ENCODE measurements at regions not wholly inside any gene's neighbourhood (a gene's known extent, or its start where the extent isn't known, plus 50 kb on each side); places are given as distances from the start of the nearest gene placed in this dataset.

DNA sequence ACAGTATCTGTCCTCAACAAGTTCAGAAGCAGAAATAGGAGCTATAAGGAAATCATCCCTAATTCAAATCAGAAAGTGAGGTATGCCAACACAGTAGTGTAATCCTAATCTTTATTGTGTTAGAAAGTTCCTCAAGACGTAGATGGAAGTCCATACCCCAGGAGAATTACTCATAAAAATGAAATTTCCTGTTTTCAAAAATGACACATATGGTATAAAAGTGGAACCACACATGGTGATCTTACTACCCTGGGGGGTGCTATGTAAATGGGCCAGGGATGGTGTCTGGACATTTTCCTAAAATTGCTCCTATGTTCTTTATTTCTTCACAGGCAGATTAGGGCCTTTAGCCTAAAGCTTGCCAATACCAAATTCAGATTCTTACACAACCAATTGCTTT, 204.1 kb downstream of the ARRDC4 start:
- H3K4me3 ChIP-seq (ENCODE audit: low read depth, low read length), result no peak overlapping the region
- no peaks in the 10 kb centered on the region for H3K36me3 ChIP-seq (ENCODE audit: control insufficient read depth, insufficient read depth, low read length)
- no peak overlapping the region for H3K4me2 ChIP-seq (ENCODE audit: low read length)
- no peak overlapping the region for H3K27ac ChIP-seq
- no peak overlapping the region for H2AFZ ChIP-seq
- no peaks in the 10 kb centered on the region for H3K79me2 ChIP-seq
- H3K27me3 ChIP-seq (ENCODE audit: control insufficient read depth, insufficient read depth, low read length), result no peaks in the 10 kb centered on the region
- H3K9ac ChIP-seq, result no peak overlapping the region
- H3K9me3 ChIP-seq (ENCODE audit: control insufficient read depth, low read length), result no peaks in the 10 kb centered on the region
- TF ChIP-seq, protein P1, sequence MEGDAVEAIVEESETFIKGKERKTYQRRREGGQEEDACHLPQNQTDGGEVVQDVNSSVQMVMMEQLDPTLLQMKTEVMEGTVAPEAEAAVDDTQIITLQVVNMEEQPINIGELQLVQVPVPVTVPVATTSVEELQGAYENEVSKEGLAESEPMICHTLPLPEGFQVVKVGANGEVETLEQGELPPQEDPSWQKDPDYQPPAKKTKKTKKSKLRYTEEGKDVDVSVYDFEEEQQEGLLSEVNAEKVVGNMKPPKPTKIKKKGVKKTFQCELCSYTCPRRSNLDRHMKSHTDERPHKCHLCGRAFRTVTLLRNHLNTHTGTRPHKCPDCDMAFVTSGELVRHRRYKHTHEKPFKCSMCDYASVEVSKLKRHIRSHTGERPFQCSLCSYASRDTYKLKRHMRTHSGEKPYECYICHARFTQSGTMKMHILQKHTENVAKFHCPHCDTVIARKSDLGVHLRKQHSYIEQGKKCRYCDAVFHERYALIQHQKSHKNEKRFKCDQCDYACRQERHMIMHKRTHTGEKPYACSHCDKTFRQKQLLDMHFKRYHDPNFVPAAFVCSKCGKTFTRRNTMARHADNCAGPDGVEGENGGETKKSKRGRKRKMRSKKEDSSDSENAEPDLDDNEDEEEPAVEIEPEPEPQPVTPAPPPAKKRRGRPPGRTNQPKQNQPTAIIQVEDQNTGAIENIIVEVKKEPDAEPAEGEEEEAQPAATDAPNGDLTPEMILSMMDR (IDR thresholded peaks at IDR 0.05), result no peak
- no peaks in the 10 kb centered on the region for H3K4me1 ChIP-seq

DNA sequence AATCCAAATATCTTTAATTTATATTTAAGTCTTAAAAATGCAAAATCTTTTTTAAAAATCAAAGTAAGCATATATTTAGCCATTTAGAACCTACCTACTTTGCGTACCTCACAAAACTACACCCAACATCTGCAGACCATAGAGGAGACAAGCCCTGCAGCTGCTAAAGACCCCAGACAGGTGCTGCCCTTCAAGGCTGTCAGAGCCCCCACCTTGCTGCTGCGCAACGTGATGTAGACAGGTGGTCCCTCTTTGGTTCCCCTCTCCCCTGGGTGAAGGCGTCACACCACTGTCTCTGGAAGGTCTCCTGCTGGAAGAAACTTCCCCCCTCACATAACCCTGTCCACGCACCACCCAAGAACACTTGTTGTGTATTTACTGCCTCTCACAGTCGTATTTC, 204.5 kb downstream of the ARRDC4 start:
- Histone ChIP-seq H3K27me3 (ENCODE audit: control insufficient read depth, insufficient read depth, low read length) (no peaks in the 10 kb centered on the region), H3K9me3 (ENCODE audit: control insufficient read depth, low read length) (no peaks in the 10 kb centered on the region), H3K9ac (no peak overlapping the region), H2AFZ (no peak overlapping the region), H3K27ac (no peak overlapping the region), H3K4me2 (ENCODE audit: low read length) (no peak overlapping the region), H3K79me2 (no peaks in the 10 kb centered on the region), H3K36me3 (ENCODE audit: control insufficient read depth, insufficient read depth, low read length) (no peaks in the 10 kb centered on the region), H3K4me1 (no peaks in the 10 kb centered on the region), H3K4me3 (ENCODE audit: low read depth, low read length) (no peak overlapping the region)
- TF ChIP-seq, protein P1 (IDR thresholded peaks at IDR 0.05), result no peak

DNA sequence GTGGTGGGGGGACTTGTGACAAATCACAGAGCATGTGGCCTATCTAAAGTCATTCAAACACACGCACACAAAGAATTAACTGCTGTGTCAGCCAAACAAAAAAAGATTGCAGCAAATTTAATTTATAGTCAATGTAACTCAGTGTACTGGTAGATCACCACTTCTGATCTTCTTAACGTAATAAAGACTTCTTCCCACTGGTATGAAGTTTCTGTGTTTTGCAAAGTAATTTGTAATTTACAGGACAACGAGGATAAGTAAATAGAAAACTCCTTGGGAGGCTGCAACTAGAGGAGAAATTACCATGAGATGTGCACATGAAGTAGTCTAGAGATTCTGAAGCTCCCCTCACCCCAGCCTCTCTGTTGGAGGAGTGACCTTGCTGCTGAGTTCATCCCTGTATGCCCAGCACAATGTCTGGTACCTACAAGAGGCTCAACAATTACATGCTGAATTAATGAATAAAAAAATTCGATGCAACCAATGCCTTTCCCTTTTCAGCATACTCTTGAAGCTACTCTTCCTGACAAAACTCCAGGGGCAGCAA, 207.3 kb downstream of the ARRDC4 start:
- Histone ChIP-seq H3K27ac (no peak overlapping the region), H3K79me2 (no peaks in the 10 kb centered on the region), H3K4me1 (no peaks in the 10 kb centered on the region), H3K27me3 (ENCODE audit: control insufficient read depth, insufficient read depth, low read length) (no peaks in the 10 kb centered on the region), H2AFZ (no peak overlapping the region), H3K4me3 (ENCODE audit: low read depth, low read length) (no peak overlapping the region), H3K4me2 (ENCODE audit: low read length) (no peak overlapping the region), H3K9me3 (ENCODE audit: control insufficient read depth, low read length) (no peaks in the 10 kb centered on the region), H3K9ac (no peak overlapping the region), H3K36me3 (ENCODE audit: control insufficient read depth, insufficient read depth, low read length) (no peaks in the 10 kb centered on the region)
- TF ChIP-seq, protein P1 (IDR thresholded peaks at IDR 0.05), result no peak

DNA sequence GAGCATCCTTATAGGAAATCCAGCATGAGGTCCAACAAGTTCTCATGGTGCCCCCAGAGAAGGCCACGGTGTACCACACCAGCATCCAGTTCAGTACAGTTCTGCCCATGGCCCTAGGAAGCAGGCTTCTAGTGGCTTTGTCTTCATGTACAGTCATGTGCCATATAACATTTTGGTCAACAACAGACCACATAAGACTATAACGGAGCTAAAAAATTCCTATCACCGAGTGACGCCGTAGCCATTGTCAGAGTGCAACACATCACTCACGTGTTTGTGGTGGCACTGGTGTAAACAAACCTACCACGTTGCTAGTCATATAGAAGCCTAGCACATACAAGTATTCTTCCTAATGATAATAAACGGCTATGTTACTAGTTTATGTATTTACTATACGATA, 209.0 kb downstream of the ARRDC4 start:
- TF ChIP-seq, protein P1 (IDR thresholded peaks at IDR 0.05), result no peak
- no peak overlapping the region for H3K27ac ChIP-seq
- no peaks in the 10 kb centered on the region for H3K9me3 ChIP-seq (ENCODE audit: control insufficient read depth, low read length)
- H3K79me2 ChIP-seq, result no peaks in the 10 kb centered on the region
- no peak overlapping the region for H3K4me2 ChIP-seq (ENCODE audit: low read length)
- H2AFZ ChIP-seq, result no peak overlapping the region
- H3K36me3 ChIP-seq (ENCODE audit: control insufficient read depth, insufficient read depth, low read length), result no peaks in the 10 kb centered on the region
- no peaks in the 10 kb centered on the region for H3K27me3 ChIP-seq (ENCODE audit: control insufficient read depth, insufficient read depth, low read length)
- H3K4me3 ChIP-seq (ENCODE audit: low read depth, low read length), result no peak overlapping the region
- no peak overlapping the region for H3K9ac ChIP-seq
- H3K4me1 ChIP-seq, result no peaks in the 10 kb centered on the region

DNA sequence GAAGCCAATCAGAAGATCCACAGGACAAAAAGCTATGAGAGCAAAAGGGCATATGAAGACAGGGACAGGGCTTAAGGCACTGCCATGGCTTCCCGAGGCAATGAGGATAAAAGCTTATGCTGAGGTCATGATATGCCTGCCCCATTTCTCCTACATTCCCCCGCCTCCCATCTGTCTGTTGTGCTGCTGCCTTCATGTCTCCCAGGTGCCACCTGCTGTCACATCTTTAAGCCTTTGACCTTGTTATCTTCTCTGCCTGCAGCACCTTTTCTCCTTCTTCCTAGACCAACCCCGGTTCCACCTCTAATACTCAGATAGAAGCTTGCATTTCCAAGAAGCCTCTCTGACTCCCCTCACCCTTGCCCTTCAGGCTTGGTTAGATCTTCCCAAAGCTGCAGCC, 213.8 kb downstream of the ARRDC4 start:
- Histone ChIP-seq H3K4me1 (no peaks in the 10 kb centered on the region), H3K79me2 (no peaks in the 10 kb centered on the region), H3K36me3 (ENCODE audit: control insufficient read depth, insufficient read depth, low read length) (no peaks in the 10 kb centered on the region), H3K4me2 (ENCODE audit: low read length) (no peak overlapping the region), H3K27me3 (ENCODE audit: control insufficient read depth, insufficient read depth, low read length) (peaks cover 5% of the 10 kb centered on the region), H3K9ac (no peak overlapping the region), H3K27ac (no peak overlapping the region), H3K9me3 (ENCODE audit: control insufficient read depth, low read length) (no peaks in the 10 kb centered on the region), H2AFZ (no peak overlapping the region), H3K4me3 (ENCODE audit: low read depth, low read length) (no peak overlapping the region)
- TF ChIP-seq, protein P1 (IDR thresholded peaks at IDR 0.05), result no peak

All from parathyroid adenoma (tissue), 2 donors.